Activated B cell treated with CpG ODN at 0.5 μM for 24 hours (primary cell): ENCODE measurements at regions not wholly inside any gene's neighbourhood (a gene's known extent, or its start where the extent isn't known, plus 50 kb on each side); places are given as distances from the start of the nearest gene placed in this dataset.

ENCODE experiments used
- ATAC-seq: fragments of 200-7000 bp; cut with Tn5 transposase; one replicate; pipeline ENCODE4 v1.10.0; 2021; ENCODE audit warnings: low read depth, mild to moderate bottlenecking, moderate library complexity
- CTCF ChIA-PET: fragments of 350-600 bp; sonication (Branson Sonifier 250); formaldehyde crosslinking; loops from one replicate; lab custom pipeline; 2021; ENCODE audit warnings: antibody characterized with exemption; lab: Charles Lee
- POLR2A ChIA-PET: fragments of 350-600 bp; sonication (Branson Sonifier 250); formaldehyde crosslinking; loops from one replicate; lab custom pipeline; 2021; ENCODE audit warnings: antibody characterized with exemption; lab: Charles Lee
- DNase-seq: peaks from one replicate; pipeline ENCODE4 v3.0.0; 2022
- H3K27ac Mint-ChIP-seq: one replicate; pipeline ENCODE4 v1.8.0; 2020; ENCODE audit warnings: mixed read lengths
- H3K27me3 Mint-ChIP-seq: one replicate; pipeline ENCODE4 v1.8.0; 2021; ENCODE audit warnings: mixed read lengths
- H3K36me3 Mint-ChIP-seq: one replicate; pipeline ENCODE4 v1.8.0; 2021; ENCODE audit warnings: low read depth, mixed read lengths
- H3K4me1 Mint-ChIP-seq: one replicate; pipeline ENCODE4 v1.8.0; 2021; ENCODE audit warnings: mixed read lengths
- H3K4me3 Mint-ChIP-seq: one replicate; pipeline ENCODE4 v1.8.0; 2020; ENCODE audit warnings: mild to moderate bottlenecking, mixed read lengths
- H3K9me3 Mint-ChIP-seq: one replicate; pipeline ENCODE4 v1.8.0; 2020; ENCODE audit warnings: mixed read lengths
- CTCF ChIP-seq: fragments of 200-600 bp; IDR thresholded peaks from one replicate; pipeline ENCODE4 v1.8.0; 2022; ENCODE audit warnings: antibody characterized with exemption, mild to moderate bottlenecking
- intact Hi-C: fragments of 100-400 bp; cut with micrococcal nuclease; formaldehyde crosslinking; loops from one replicate; pipeline ENCODE4 v1.15.1; 2024

GRCh38 chrX:54675762-54676161, 122.3 kb downstream of the ITIH6 start:
- Mint-ChIP-seq H3K9me3 (peaks cover 18% of the 10 kb centered on the region), H3K4me1 (no peaks in the 10 kb centered on the region), H3K27ac (no peak overlapping the region), H3K27me3 (peaks cover 9% of the 10 kb centered on the region), H3K36me3 (no peaks in the 10 kb centered on the region), H3K4me3 (no peak overlapping the region)
- ATAC-seq (no peak), DNase-seq (no peak)
- no peak for TF ChIP-seq CTCF
- intact Hi-C loops: no loop called here
- ChIA-PET CTCF (no interaction called here), POLR2A (no interaction called here)

GRCh38 chrX:54695231-54695630, 102.8 kb downstream of the ITIH6 start:
- no peak for ATAC-seq

GRCh38 chrX:54695816-54696487, 102.1 kb downstream of the ITIH6 start:
- Mint-ChIP-seq H3K9me3 (no peaks in the 10 kb centered on the region), H3K36me3 (no peaks in the 10 kb centered on the region), H3K4me3 (no peak overlapping the region), H3K4me1 (peaks cover 18% of the 10 kb centered on the region), H3K27ac (peak overlapping the region; percentile 67), H3K27me3 (peaks cover 2% of the 10 kb centered on the region)
- ChIA-PET POLR2A (interaction anchor here (1.4 kb wide), 1 partner anchor 56 kb away, joined by 4 read pairs; no protein-coding TSS in a partner anchor), CTCF (no interaction called here)
- intact Hi-C loops: no loop called here
- no peak for TF ChIP-seq CTCF
- ATAC-seq: peak; percentile 50
- DNase-seq: no peak

More at GRCh38 chrX:54695231-54695630, 102.8 kb downstream of the ITIH6 start:
- H3K4me3 Mint-ChIP-seq: no peak overlapping the region
- H3K9me3 Mint-ChIP-seq: peaks cover 2% of the 10 kb centered on the region
- CTCF ChIA-PET: no interaction called here
- peaks cover 1% of the 10 kb centered on the region for H3K27me3 Mint-ChIP-seq
- DNase-seq: no peak
- peaks cover 1% of the 10 kb centered on the region for H3K36me3 Mint-ChIP-seq
- H3K27ac Mint-ChIP-seq: no peak overlapping the region
- intact Hi-C loops: no loop called here
- POLR2A ChIA-PET: interaction anchor here (1.4 kb wide), 1 partner anchor 56 kb away, joined by 4 read pairs; no protein-coding TSS in a partner anchor
- no peak for TF ChIP-seq CTCF
- H3K4me1 Mint-ChIP-seq: peaks cover 18% of the 10 kb centered on the region
